ENCODE measurements at regions not wholly inside any gene's neighbourhood (a gene's known extent, or its start where the extent isn't known, plus 50 kb on each side); places are given as distances from the start of the nearest gene placed in this dataset.

GRCh38 chr6:47376930-47377329 is 67.2 kb upstream of the TNFRSF21 start:
- Histone ChIP-seq H2BK120ac (ENCODE audit: low read depth, low read length) (no peak overlapping the region), H4K8ac (ENCODE audit: low read length) (no peak overlapping the region), H3K27ac (ENCODE audit: low read length, poor library complexity, severe bottlenecking) (no peak overlapping the region), H3K14ac (ENCODE audit: low read length in 2 of 2) (no peak overlapping the region), H3K18ac (ENCODE audit: low read depth in 1 of 2, low read length in 2 of 2) (no peak overlapping the region), H2AFZ (ENCODE audit: low read depth, low read length) (no peak overlapping the region), H2BK15ac (ENCODE audit: low read depth, poor library complexity, severe bottlenecking) (no peak overlapping the region), H3K4me2 (ENCODE audit: low read length, poor library complexity, severe bottlenecking) (no peak overlapping the region), H3K4me3 (ENCODE audit: insufficient read depth in 1 of 2, low read depth in 1 of 2, low read length in 2 of 2) (no peak overlapping the region), H2BK5ac (ENCODE audit: low read depth, low read length, poor library complexity, severe bottlenecking) (no peak overlapping the region), H2BK12ac (ENCODE audit: low read length in 2 of 2) (no peak overlapping the region), H4K91ac (ENCODE audit: low read length) (no peak overlapping the region), H3K36me3 (ENCODE audit: control insufficient read depth in 1 of 2, insufficient read depth in 2 of 2, low read depth in 1 of 2, low read length in 2 of 2) (no peaks in the 10 kb centered on the region), H3K23ac (ENCODE audit: low read length in 2 of 2) (no peak overlapping the region), H3K9me3 (ENCODE audit: control insufficient read depth, low read length) (no peaks in the 10 kb centered on the region), H3K4me1 (ENCODE audit: control insufficient read depth, insufficient read depth, low read depth, low read length) (no peaks in the 10 kb centered on the region), H3K79me1 (replicated peaks; ENCODE audit: low read length, poor library complexity, severe bottlenecking) (no peaks in the 10 kb centered on the region), H2AK5ac (ENCODE audit: low read length, severe bottlenecking) (no peak overlapping the region), H3K27me3 (ENCODE audit: control insufficient read depth in 1 of 2, insufficient read depth in 1 of 2, low read length in 2 of 2) (peaks cover 0 to 8% of the 10 kb centered on the region in 2 experiments), H3K9ac (ENCODE audit: low read length) (no peak overlapping the region), H3K4ac (ENCODE audit: low read depth in 1 of 2, low read length in 2 of 2) (no peak overlapping the region)
- no peak for DNase-seq
- 96% methylated on average over 15 of the region's 15 CpGs for WGBS

GRCh38 chr6:47377971-47378370 is 68.3 kb upstream of the TNFRSF21 start:
- Histone ChIP-seq H2AK5ac (ENCODE audit: low read length, severe bottlenecking) (no peak overlapping the region), H3K4me2 (ENCODE audit: low read length, poor library complexity, severe bottlenecking) (no peak overlapping the region), H3K14ac (ENCODE audit: low read length in 2 of 2) (no peak overlapping the region), H2BK12ac (ENCODE audit: low read length in 2 of 2) (no peak overlapping the region), H3K36me3 (ENCODE audit: control insufficient read depth in 1 of 2, insufficient read depth in 2 of 2, low read depth in 1 of 2, low read length in 2 of 2) (no peaks in the 10 kb centered on the region), H3K23ac (ENCODE audit: low read length in 2 of 2) (no peak overlapping the region), H2AFZ (ENCODE audit: low read depth, low read length) (no peak overlapping the region), H4K8ac (ENCODE audit: low read length) (no peak overlapping the region), H2BK5ac (ENCODE audit: low read depth, low read length, poor library complexity, severe bottlenecking) (no peak overlapping the region), H4K91ac (ENCODE audit: low read length) (no peak overlapping the region), H3K4ac (ENCODE audit: low read depth in 1 of 2, low read length in 2 of 2) (no peak overlapping the region), H3K4me3 (ENCODE audit: insufficient read depth in 1 of 2, low read depth in 1 of 2, low read length in 2 of 2) (no peak overlapping the region), H2BK15ac (ENCODE audit: low read depth, poor library complexity, severe bottlenecking) (no peak overlapping the region), H3K9me3 (ENCODE audit: control insufficient read depth, low read length) (no peaks in the 10 kb centered on the region), H3K79me1 (replicated peaks; ENCODE audit: low read length, poor library complexity, severe bottlenecking) (no peaks in the 10 kb centered on the region), H3K27ac (ENCODE audit: low read length, poor library complexity, severe bottlenecking) (no peak overlapping the region), H3K9ac (ENCODE audit: low read length) (no peak overlapping the region), H2BK120ac (ENCODE audit: low read depth, low read length) (no peak overlapping the region), H3K18ac (ENCODE audit: low read depth in 1 of 2, low read length in 2 of 2) (no peak overlapping the region), H3K4me1 (ENCODE audit: control insufficient read depth, insufficient read depth, low read depth, low read length) (no peaks in the 10 kb centered on the region), H3K27me3 (ENCODE audit: control insufficient read depth in 1 of 2, insufficient read depth in 1 of 2, low read length in 2 of 2) (peaks cover 0 to 8% of the 10 kb centered on the region in 2 experiments)
- no peak for DNase-seq
- WGBS, result 96% methylated on average over 2 of the region's 2 CpGs

DNA sequence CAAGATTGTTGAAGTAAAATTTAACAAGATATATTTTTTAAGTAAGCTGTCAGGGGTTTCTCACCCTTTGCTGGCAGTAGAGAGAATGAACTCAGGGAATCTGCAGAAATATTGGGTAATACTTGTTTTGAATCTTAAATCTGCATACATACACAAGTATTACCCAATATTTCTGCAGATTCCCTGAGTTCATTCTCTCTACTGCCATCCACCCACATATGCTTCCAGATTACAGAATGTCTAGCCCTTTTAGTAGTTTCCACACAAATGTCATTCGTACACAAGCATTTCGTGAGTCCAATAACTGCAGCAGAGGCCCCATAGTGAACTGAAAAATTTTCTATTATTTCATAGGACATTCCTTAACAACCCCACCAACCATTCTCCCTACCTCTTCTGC is 69.6 kb upstream of the TNFRSF21 start:
- Histone ChIP-seq H3K4me3 (ENCODE audit: insufficient read depth in 1 of 2, low read depth in 1 of 2, low read length in 2 of 2) (no peak overlapping the region), H2BK15ac (ENCODE audit: low read depth, poor library complexity, severe bottlenecking) (no peak overlapping the region), H2AFZ (ENCODE audit: low read depth, low read length) (no peak overlapping the region), H3K4ac (ENCODE audit: low read depth in 1 of 2, low read length in 2 of 2) (no peak overlapping the region), H2AK5ac (ENCODE audit: low read length, severe bottlenecking) (no peak overlapping the region), H2BK5ac (ENCODE audit: low read depth, low read length, poor library complexity, severe bottlenecking) (no peak overlapping the region), H3K9me3 (ENCODE audit: control insufficient read depth, low read length) (no peaks in the 10 kb centered on the region), H2BK120ac (ENCODE audit: low read depth, low read length) (no peak overlapping the region), H4K91ac (ENCODE audit: low read length) (no peak overlapping the region), H3K36me3 (ENCODE audit: control insufficient read depth in 1 of 2, insufficient read depth in 2 of 2, low read depth in 1 of 2, low read length in 2 of 2) (no peaks in the 10 kb centered on the region), H3K9ac (ENCODE audit: low read length) (no peak overlapping the region), H3K27ac (ENCODE audit: low read length, poor library complexity, severe bottlenecking) (no peak overlapping the region), H3K4me2 (ENCODE audit: low read length, poor library complexity, severe bottlenecking) (no peak overlapping the region), H3K23ac (ENCODE audit: low read length in 2 of 2) (no peak overlapping the region), H3K18ac (ENCODE audit: low read depth in 1 of 2, low read length in 2 of 2) (no peak overlapping the region), H3K4me1 (ENCODE audit: control insufficient read depth, insufficient read depth, low read depth, low read length) (no peaks in the 10 kb centered on the region), H2BK12ac (ENCODE audit: low read length in 2 of 2) (no peak overlapping the region), H4K8ac (ENCODE audit: low read length) (no peak overlapping the region), H3K27me3 (ENCODE audit: control insufficient read depth in 1 of 2, insufficient read depth in 1 of 2, low read length in 2 of 2) (peaks cover 0 to 8% of the 10 kb centered on the region in 2 experiments), H3K14ac (ENCODE audit: low read length in 2 of 2) (no peak overlapping the region), H3K79me1 (replicated peaks; ENCODE audit: low read length, poor library complexity, severe bottlenecking) (no peaks in the 10 kb centered on the region)
- 91% methylated on average over 2 of the region's 2 CpGs for WGBS
- no peak for DNase-seq

DNA sequence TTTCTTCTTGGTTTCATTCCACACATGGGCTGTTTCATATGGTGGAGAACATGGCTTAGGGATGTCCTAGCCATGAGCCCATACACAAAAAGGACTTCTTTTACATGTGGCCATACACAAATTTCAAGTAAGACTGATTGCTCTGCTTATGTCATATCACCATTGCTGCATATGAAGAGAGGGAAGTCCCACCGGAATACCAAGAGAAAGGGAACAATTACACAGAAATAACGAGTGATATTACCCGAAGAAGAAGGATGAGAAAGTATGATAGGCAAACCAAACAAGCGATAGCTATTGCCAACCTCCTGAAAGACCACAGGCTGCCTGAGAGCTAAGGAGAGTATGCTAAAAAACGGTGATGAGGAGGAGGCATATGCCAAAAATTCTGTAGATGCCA is 70.5 kb upstream of the TNFRSF21 start:
- H3K27ac ChIP-seq (ENCODE audit: low read length, poor library complexity, severe bottlenecking), result no peak overlapping the region
- H3K18ac ChIP-seq (ENCODE audit: low read depth in 1 of 2, low read length in 2 of 2), result no peak overlapping the region
- no peak overlapping the region for H2BK12ac ChIP-seq (ENCODE audit: low read length in 2 of 2)
- H3K23ac ChIP-seq (ENCODE audit: low read length in 2 of 2), result no peak overlapping the region
- no peak overlapping the region for H3K4me2 ChIP-seq (ENCODE audit: low read length, poor library complexity, severe bottlenecking)
- 94% methylated on average over 5 of the region's 5 CpGs for WGBS
- H3K4me3 ChIP-seq (ENCODE audit: insufficient read depth in 1 of 2, low read depth in 1 of 2, low read length in 2 of 2), result no peak overlapping the region
- H2AFZ ChIP-seq (ENCODE audit: low read depth, low read length), result no peak overlapping the region
- no peak overlapping the region for H2BK120ac ChIP-seq (ENCODE audit: low read depth, low read length)
- no peaks in the 10 kb centered on the region for H3K9me3 ChIP-seq (ENCODE audit: control insufficient read depth, low read length)
- H3K4me1 ChIP-seq (ENCODE audit: control insufficient read depth, insufficient read depth, low read depth, low read length), result no peaks in the 10 kb centered on the region
- DNase-seq, result no peak
- no peaks in the 10 kb centered on the region for H3K79me1 ChIP-seq (replicated peaks; ENCODE audit: low read length, poor library complexity, severe bottlenecking)
- no peaks in the 10 kb centered on the region for H3K36me3 ChIP-seq (ENCODE audit: control insufficient read depth in 1 of 2, insufficient read depth in 2 of 2, low read depth in 1 of 2, low read length in 2 of 2)
- H3K9ac ChIP-seq (ENCODE audit: low read length), result no peak overlapping the region
- no peak overlapping the region for H2AK5ac ChIP-seq (ENCODE audit: low read length, severe bottlenecking)
- H3K4ac ChIP-seq (ENCODE audit: low read depth in 1 of 2, low read length in 2 of 2), result no peak overlapping the region
- no peak overlapping the region for H3K14ac ChIP-seq (ENCODE audit: low read length in 2 of 2)
- H3K27me3 ChIP-seq (ENCODE audit: control insufficient read depth in 1 of 2, insufficient read depth in 1 of 2, low read length in 2 of 2), result peaks cover 0 to 8% of the 10 kb centered on the region in 2 experiments
- no peak overlapping the region for H4K8ac ChIP-seq (ENCODE audit: low read length)
- H2BK5ac ChIP-seq (ENCODE audit: low read depth, low read length, poor library complexity, severe bottlenecking), result no peak overlapping the region
- no peak overlapping the region for H4K91ac ChIP-seq (ENCODE audit: low read length)
- H2BK15ac ChIP-seq (ENCODE audit: low read depth, poor library complexity, severe bottlenecking), result no peak overlapping the region

All from mesenchymal stem cell (in vitro differentiated cells and primary cell).